Liver (tissue), 8 donors: ENCODE measurements at regions not wholly inside any gene's neighbourhood (a gene's known extent, or its start where the extent isn't known, plus 50 kb on each side); places are given as distances from the start of the nearest gene placed in this dataset.

Source experiments
- DNase-seq: peaks from one replicate; pipeline ENCODE4 v3.0.0-alpha.2; 2017; ENCODE audit warnings: low spot score
- H3K27ac ChIP-seq, 2 donors: one replicate each; pipeline ENCODE4 v1.7.0; 2013; ENCODE audit warnings: inconsistent platforms in 2 of 2, low read length in 2 of 2, control low read depth in 1 of 2, low read depth in 1 of 2, mild to moderate bottlenecking in 1 of 2
- H3K27me3 ChIP-seq, 4 donors: one replicate each; pipeline versions ENCODE4 v1.6.1 to v1.7.0; 2013; ENCODE audit warnings: low read length in 3 of 4, inconsistent platforms in 1 of 4, mild to moderate bottlenecking in 1 of 4, moderate library complexity in 1 of 4; ENCODE audit not compliant: control insufficient read depth in 4 of 4, insufficient read depth in 4 of 4
- H3K36me3 ChIP-seq, 4 donors: one replicate each; pipeline versions ENCODE4 v1.6.1 to v1.7.0; 2013; ENCODE audit warnings: low read length in 3 of 4, mild to moderate bottlenecking in 3 of 4, low read depth in 1 of 4, moderate library complexity in 1 of 4; ENCODE audit not compliant: control insufficient read depth in 4 of 4, insufficient read depth in 3 of 4
- H3K4me1 ChIP-seq, 4 donors: one replicate each; pipeline versions ENCODE4 v1.6.1 to v1.7.0; 2013; ENCODE audit warnings: low read length in 3 of 4, mild to moderate bottlenecking in 3 of 4, moderate library complexity in 1 of 4; ENCODE audit not compliant: control insufficient read depth in 4 of 4, insufficient read depth in 4 of 4
- H3K4me3 ChIP-seq, 3 donors: one replicate each; pipeline versions ENCODE4 v1.6.1 to v1.7.0; 2013; ENCODE audit warnings: low read length in 3 of 3, control low read depth in 1 of 3, low read depth in 1 of 3, mild to moderate bottlenecking in 1 of 3
- H3K9ac ChIP-seq, 2 donors: one replicate each; pipeline ENCODE4 v1.7.0; 2013; ENCODE audit warnings: low read length in 2 of 2, mild to moderate bottlenecking in 2 of 2, moderate library complexity in 2 of 2, control low read depth in 1 of 2, low read depth in 1 of 2
- H3K9me3 ChIP-seq, 4 donors: one replicate each; pipeline versions ENCODE4 v1.6.1 to v1.7.0; 2013; ENCODE audit warnings: low read length in 3 of 4; ENCODE audit not compliant: control insufficient read depth in 4 of 4
- EGR1 ChIP-seq, 2 donors: IDR thresholded peaks; 2 replicates each; pipeline ENCODE4 v1.6.1; 2016 to 2018; ENCODE audit warnings: antibody characterized with exemption in 2 of 2, low read depth in 2 of 2
- FOXA1 ChIP-seq: IDR thresholded peaks from 2 replicates; pipeline ENCODE4 v1.6.1; 2016; ENCODE audit warnings: antibody characterized with exemption
- FOXA2 ChIP-seq: IDR thresholded peaks from 2 replicates; pipeline ENCODE4 v1.6.1; 2016; ENCODE audit warnings: antibody characterized with exemption
- GABPA ChIP-seq, 2 donors: IDR thresholded peaks in 1 of 2; conservative IDR thresholded peaks in 1 of 2; 2 replicates each; pipeline ENCODE4 v1.6.1; 2016; ENCODE audit warnings: antibody characterized with exemption in 2 of 2, mild to moderate bottlenecking in 1 of 2, moderate library complexity in 1 of 2
- HNF4A ChIP-seq, 2 donors: conservative IDR thresholded peaks; 2 replicates each; pipeline ENCODE4 v1.6.1; 2016; ENCODE audit warnings: antibody characterized with exemption in 2 of 2, mild to moderate bottlenecking in 2 of 2
- HNF4G ChIP-seq: IDR thresholded peaks from 2 replicates; pipeline ENCODE4 v1.6.1; 2016; ENCODE audit warnings: antibody characterized with exemption
- JUND ChIP-seq, 2 donors: IDR thresholded peaks; 2 replicates each; pipeline ENCODE4 v1.6.1; 2016; ENCODE audit warnings: antibody characterized with exemption in 2 of 2
- NR2F2 ChIP-seq: IDR thresholded peaks from 2 replicates; pipeline ENCODE4 v1.6.1; 2016; ENCODE audit warnings: antibody characterized with exemption
- RAD21 ChIP-seq, 2 donors: IDR thresholded peaks; 2 replicates each; pipeline ENCODE4 v1.6.1; 2016; ENCODE audit warnings: antibody characterized with exemption in 2 of 2, mild to moderate bottlenecking in 2 of 2
- RXRA ChIP-seq, 2 donors: IDR thresholded peaks; 2 replicates each; pipeline ENCODE4 v1.6.1; 2017 to 2018; ENCODE audit warnings: antibody characterized with exemption in 2 of 2, mild to moderate bottlenecking in 1 of 2
- SP1 ChIP-seq: IDR thresholded peaks from 2 replicates; pipeline ENCODE4 v1.6.1; 2018; ENCODE audit warnings: antibody characterized with exemption, mild to moderate bottlenecking
- TAF1 ChIP-seq: conservative IDR thresholded peaks from 2 replicates; pipeline ENCODE4 v1.6.1; 2016; ENCODE audit warnings: antibody characterized with exemption, mild to moderate bottlenecking
- YY1 ChIP-seq: IDR thresholded peaks from 2 replicates; pipeline ENCODE4 v1.6.1; 2016; ENCODE audit warnings: antibody characterized with exemption, mild to moderate bottlenecking
- WGBS: extraction: QIAGEN DNeasy Blood & Tissue Kit; methylation state at CpG from one replicate; pipeline ENCODE4 v1.1.7; 2013; 5-methylcytosine and 5-hydroxymethylcytosine counted together
- TF ChIP-seq, protein P1 (sequence below): IDR thresholded peaks from 2 replicates; pipeline ENCODE4 v1.6.1; 2016; ENCODE audit warnings: antibody characterized with exemption
- TF ChIP-seq, protein P2 (sequence below): fragments of 150-350 bp; IDR thresholded peaks from 2 replicates; pipeline ENCODE4 v1.5.1; 2017; ENCODE audit warnings: improper control_type of control experiment, low read depth, low read length; ENCODE audit not compliant: missing input control
- TF ChIP-seq, protein P3 (sequence below): IDR thresholded peaks from 2 replicates; pipeline ENCODE4 v1.6.1; 2016; ENCODE audit warnings: antibody characterized with exemption
- TF ChIP-seq, protein P4 (sequence below): IDR thresholded peaks from 2 replicates; pipeline ENCODE4 v1.6.1; 2016; ENCODE audit warnings: antibody characterized with exemption
- TF ChIP-seq, protein P5 (sequence below): IDR thresholded peaks from 2 replicates; pipeline ENCODE4 v1.6.1; 2016; ENCODE audit warnings: antibody characterized with exemption, mild to moderate bottlenecking
- donor health status: healthy.
- donor health status: healthy.
- donor health status: healthy.
- donor health status: healthy.
- donor health status: healthy.

DNA sequence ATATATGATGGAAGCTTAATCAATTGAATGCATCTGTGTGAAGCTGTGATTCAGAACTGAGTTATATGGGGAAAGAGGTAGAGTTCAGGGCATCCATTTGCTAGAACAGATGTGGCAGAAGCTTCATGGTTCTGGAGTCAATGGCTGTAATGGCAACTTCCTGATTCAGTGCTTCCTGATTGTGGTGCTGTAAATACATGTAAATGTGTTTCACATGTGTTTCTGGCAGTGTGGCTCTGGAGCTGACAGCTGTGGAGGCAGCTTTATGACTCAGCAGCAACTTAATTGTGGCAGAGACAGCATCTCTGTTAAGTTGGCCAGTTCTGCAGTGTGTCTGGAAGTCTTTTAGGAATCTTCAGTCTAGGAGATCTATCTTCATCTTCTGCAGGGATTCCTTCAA, 226.6 kb upstream of the ZRANB2 start:
- Histone ChIP-seq H3K27ac (no peak overlapping the region), H3K4me1 (no peaks in the 10 kb centered on the region), H3K4me3 (no peak overlapping the region), H3K9me3 (no peaks in the 10 kb centered on the region), H3K27me3 (no peaks in the 10 kb centered on the region), H3K36me3 (no peaks in the 10 kb centered on the region), H3K9ac (no peak overlapping the region)
- TF ChIP-seq, protein P1, sequence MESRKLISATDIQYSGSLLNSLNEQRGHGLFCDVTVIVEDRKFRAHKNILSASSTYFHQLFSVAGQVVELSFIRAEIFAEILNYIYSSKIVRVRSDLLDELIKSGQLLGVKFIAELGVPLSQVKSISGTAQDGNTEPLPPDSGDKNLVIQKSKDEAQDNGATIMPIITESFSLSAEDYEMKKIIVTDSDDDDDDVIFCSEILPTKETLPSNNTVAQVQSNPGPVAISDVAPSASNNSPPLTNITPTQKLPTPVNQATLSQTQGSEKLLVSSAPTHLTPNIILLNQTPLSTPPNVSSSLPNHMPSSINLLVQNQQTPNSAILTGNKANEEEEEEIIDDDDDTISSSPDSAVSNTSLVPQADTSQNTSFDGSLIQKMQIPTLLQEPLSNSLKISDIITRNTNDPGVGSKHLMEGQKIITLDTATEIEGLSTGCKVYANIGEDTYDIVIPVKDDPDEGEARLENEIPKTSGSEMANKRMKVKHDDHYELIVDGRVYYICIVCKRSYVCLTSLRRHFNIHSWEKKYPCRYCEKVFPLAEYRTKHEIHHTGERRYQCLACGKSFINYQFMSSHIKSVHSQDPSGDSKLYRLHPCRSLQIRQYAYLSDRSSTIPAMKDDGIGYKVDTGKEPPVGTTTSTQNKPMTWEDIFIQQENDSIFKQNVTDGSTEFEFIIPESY = no peak
- TF ChIP-seq HNF4G = no peak
- no peak for TF ChIP-seq FOXA2
- TF ChIP-seq HNF4A (conservative IDR thresholded peaks at IDR 0.05) = no peak
- TF ChIP-seq RAD21 (IDR thresholded peaks at IDR 0.05) = no peak
- TF ChIP-seq FOXA1 = no peak
- no peak for TF ChIP-seq SP1
- DNase-seq = no peak

DNA sequence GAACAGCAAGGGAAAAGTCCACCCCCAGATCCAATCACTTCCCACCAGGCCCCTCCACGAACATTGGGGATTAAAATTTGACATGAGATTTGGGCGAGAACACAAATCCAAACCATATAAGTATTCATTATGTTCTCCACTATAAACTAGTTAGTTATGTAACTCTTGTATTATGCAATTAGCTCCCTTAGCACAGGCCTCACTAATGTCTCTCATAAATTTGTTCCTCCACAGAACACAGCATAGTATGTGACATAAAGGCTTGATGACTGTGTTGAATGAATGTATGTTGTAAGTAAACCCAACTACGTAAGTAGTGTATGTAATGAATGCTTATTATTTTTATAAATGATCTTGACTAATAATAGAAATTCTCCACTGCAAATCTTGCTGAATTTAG, 223.3 kb upstream of the ZRANB2 start:
- H3K36me3 ChIP-seq = no peaks in the 10 kb centered on the region
- WGBS = 49% methylated on average over 3 of the region's 3 CpGs
- TF ChIP-seq TAF1 = no peak
- TF ChIP-seq HNF4G = no peak
- no peak for TF ChIP-seq EGR1 (IDR thresholded peaks at IDR 0.05; ENCODE audit: low read depth in 2 of 2)
- no peak for TF ChIP-seq RXRA (IDR thresholded peaks at IDR 0.05)
- H3K27me3 ChIP-seq = no peaks in the 10 kb centered on the region
- no peak overlapping the region for H3K27ac ChIP-seq
- no peaks in the 10 kb centered on the region for H3K9me3 ChIP-seq
- H3K9ac ChIP-seq = no peak overlapping the region
- H3K4me3 ChIP-seq = no peak overlapping the region
- DNase-seq = no peak
- H3K4me1 ChIP-seq = no peaks in the 10 kb centered on the region

DNA sequence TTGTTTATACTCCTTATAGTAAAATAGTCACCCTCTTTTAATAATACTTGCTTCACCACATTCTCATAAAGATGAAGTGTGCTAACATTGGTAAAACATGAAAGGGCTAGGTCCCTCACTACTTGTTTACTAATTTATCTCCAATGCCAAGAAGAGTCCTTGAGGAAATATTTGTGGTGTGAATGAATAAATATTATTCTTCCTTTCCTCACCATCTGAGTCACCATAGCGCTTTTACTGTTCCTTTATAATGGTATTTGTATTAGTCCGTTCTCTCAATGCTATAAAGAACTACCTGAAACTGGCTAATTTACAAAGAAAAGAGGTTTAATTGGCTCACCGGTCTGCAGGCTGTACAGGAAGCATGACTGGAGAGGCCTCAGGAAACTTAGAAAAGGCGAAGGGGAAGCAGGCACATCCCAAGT, 222.8 kb upstream of the ZRANB2 start:
- TF ChIP-seq, protein P2, sequence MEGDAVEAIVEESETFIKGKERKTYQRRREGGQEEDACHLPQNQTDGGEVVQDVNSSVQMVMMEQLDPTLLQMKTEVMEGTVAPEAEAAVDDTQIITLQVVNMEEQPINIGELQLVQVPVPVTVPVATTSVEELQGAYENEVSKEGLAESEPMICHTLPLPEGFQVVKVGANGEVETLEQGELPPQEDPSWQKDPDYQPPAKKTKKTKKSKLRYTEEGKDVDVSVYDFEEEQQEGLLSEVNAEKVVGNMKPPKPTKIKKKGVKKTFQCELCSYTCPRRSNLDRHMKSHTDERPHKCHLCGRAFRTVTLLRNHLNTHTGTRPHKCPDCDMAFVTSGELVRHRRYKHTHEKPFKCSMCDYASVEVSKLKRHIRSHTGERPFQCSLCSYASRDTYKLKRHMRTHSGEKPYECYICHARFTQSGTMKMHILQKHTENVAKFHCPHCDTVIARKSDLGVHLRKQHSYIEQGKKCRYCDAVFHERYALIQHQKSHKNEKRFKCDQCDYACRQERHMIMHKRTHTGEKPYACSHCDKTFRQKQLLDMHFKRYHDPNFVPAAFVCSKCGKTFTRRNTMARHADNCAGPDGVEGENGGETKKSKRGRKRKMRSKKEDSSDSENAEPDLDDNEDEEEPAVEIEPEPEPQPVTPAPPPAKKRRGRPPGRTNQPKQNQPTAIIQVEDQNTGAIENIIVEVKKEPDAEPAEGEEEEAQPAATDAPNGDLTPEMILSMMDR = no peak
- TF ChIP-seq, protein P3, sequence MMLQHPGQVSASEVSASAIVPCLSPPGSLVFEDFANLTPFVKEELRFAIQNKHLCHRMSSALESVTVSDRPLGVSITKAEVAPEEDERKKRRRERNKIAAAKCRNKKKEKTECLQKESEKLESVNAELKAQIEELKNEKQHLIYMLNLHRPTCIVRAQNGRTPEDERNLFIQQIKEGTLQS = no peak
- TF ChIP-seq NR2F2 (no peak), RXRA (IDR thresholded peaks at IDR 0.05) (no peak), FOXA2 (no peak), HNF4A (conservative IDR thresholded peaks at IDR 0.05) (no peak), FOXA1 (no peak), YY1 (no peak), JUND (IDR thresholded peaks at IDR 0.05) (no peak), GABPA (IDR thresholded peaks at IDR 0.05 in 1 of 2, conservative IDR thresholded peaks at IDR 0.05 in 1 of 2) (no peak), HNF4G (no peak), EGR1 (IDR thresholded peaks at IDR 0.05; ENCODE audit: low read depth in 2 of 2) (no peak), TAF1 (no peak)
- TF ChIP-seq, protein P4, sequence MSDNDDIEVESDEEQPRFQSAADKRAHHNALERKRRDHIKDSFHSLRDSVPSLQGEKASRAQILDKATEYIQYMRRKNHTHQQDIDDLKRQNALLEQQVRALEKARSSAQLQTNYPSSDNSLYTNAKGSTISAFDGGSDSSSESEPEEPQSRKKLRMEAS = no peak
- TF ChIP-seq, protein P1 = no peak
- TF ChIP-seq, protein P5, sequence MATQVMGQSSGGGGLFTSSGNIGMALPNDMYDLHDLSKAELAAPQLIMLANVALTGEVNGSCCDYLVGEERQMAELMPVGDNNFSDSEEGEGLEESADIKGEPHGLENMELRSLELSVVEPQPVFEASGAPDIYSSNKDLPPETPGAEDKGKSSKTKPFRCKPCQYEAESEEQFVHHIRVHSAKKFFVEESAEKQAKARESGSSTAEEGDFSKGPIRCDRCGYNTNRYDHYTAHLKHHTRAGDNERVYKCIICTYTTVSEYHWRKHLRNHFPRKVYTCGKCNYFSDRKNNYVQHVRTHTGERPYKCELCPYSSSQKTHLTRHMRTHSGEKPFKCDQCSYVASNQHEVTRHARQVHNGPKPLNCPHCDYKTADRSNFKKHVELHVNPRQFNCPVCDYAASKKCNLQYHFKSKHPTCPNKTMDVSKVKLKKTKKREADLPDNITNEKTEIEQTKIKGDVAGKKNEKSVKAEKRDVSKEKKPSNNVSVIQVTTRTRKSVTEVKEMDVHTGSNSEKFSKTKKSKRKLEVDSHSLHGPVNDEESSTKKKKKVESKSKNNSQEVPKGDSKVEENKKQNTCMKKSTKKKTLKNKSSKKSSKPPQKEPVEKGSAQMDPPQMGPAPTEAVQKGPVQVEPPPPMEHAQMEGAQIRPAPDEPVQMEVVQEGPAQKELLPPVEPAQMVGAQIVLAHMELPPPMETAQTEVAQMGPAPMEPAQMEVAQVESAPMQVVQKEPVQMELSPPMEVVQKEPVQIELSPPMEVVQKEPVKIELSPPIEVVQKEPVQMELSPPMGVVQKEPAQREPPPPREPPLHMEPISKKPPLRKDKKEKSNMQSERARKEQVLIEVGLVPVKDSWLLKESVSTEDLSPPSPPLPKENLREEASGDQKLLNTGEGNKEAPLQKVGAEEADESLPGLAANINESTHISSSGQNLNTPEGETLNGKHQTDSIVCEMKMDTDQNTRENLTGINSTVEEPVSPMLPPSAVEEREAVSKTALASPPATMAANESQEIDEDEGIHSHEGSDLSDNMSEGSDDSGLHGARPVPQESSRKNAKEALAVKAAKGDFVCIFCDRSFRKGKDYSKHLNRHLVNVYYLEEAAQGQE = no peak
- Histone ChIP-seq H3K36me3 (no peaks in the 10 kb centered on the region), H3K9ac (no peak overlapping the region), H3K27me3 (no peaks in the 10 kb centered on the region), H3K27ac (no peak overlapping the region), H3K4me3 (no peak overlapping the region), H3K4me1 (no peaks in the 10 kb centered on the region), H3K9me3 (no peaks in the 10 kb centered on the region)
- DNase-seq = no peak
- WGBS = 69% methylated on average over 4 of the region's 4 CpGs
